A673 (cell line): ENCODE measurements at regions not wholly inside any gene's neighbourhood (a gene's known extent, or its start where the extent isn't known, plus 50 kb on each side); places are given as distances from the start of the nearest gene placed in this dataset.

Experiments
- BruUV-seq: library from RNA; stranded (reverse); fragments of 400-500 nt; replicated peaks from 2 replicates; lab custom pipeline; 2021; lab: Mats Ljungman, UMichigan
- CTCF ChIA-PET: fragments of 300-600 bp; sonication (Branson Sonifier 250); formaldehyde crosslinking; loops from one replicate; lab custom pipeline; 2022; ENCODE audit warnings: antibody characterized with exemption; lab: Charles Lee
- POLR2A ChIA-PET: fragments of 300-600 bp; sonication (Branson Sonifier 250); formaldehyde crosslinking; loops from one replicate; lab custom pipeline; 2022; ENCODE audit warnings: antibody characterized with exemption; ENCODE audit not compliant: low non-redundant PET; lab: Charles Lee
- DNase-seq: peaks from one replicate; pipeline ENCODE4 v3.0.0-alpha.2; 2015; ENCODE audit warnings: low spot score
- H3K27ac ChIP-seq: fragments of 200-600 bp; sonication (generic); 2 replicates; pipeline ENCODE4 v1.5.1; 2016; ENCODE audit warnings: mixed run types, low read depth, mild to moderate bottlenecking, mixed read lengths, antibody characterized with exemption, low read length; ENCODE audit not compliant: poor library complexity, severe bottlenecking
- H3K27me3 ChIP-seq: fragments of 200-600 bp; sonication (generic); replicated peaks from 2 replicates; pipeline ENCODE4 v1.6.1; 2017; ENCODE audit warnings: mixed run types, low read depth, mild to moderate bottlenecking, mixed read lengths, antibody characterized with exemption, low read length; ENCODE audit not compliant: insufficient read depth, poor library complexity
- H3K36me3 ChIP-seq: fragments of 200-600 bp; sonication (generic); 2 replicates; pipeline ENCODE4 v1.6.1; 2016; ENCODE audit warnings: mixed run types, mild to moderate bottlenecking, mixed read lengths, antibody characterized with exemption, low read length; ENCODE audit not compliant: insufficient read depth, poor library complexity, severe bottlenecking
- H3K4me1 ChIP-seq: fragments of 200-600 bp; sonication (generic); 2 replicates; pipeline ENCODE4 v1.6.1; 2017; ENCODE audit warnings: mixed run types, mild to moderate bottlenecking, mixed read lengths, antibody characterized with exemption, low read length; ENCODE audit not compliant: insufficient read depth, poor library complexity, severe bottlenecking
- H3K4me3 ChIP-seq: fragments of 200-600 bp; sonication (generic); 2 replicates; pipeline ENCODE4 v1.5.1; 2016; ENCODE audit warnings: low read depth, mixed run types, mild to moderate bottlenecking, mixed read lengths, low read length; ENCODE audit not compliant: poor library complexity, severe bottlenecking
- H3K9me3 ChIP-seq: fragments of 200-600 bp; sonication (generic); 2 replicates; pipeline ENCODE4 v1.6.1; 2016; ENCODE audit warnings: mixed run types, low read depth, mild to moderate bottlenecking, mixed read lengths, antibody characterized with exemption, low read length; ENCODE audit not compliant: poor library complexity, severe bottlenecking
- CTCF ChIP-seq: fragments of 300-800, 200-600 bp; sonication (generic); conservative IDR thresholded peaks from 2 replicates; pipeline ENCODE4 v1.5.1; 2017; ENCODE audit warnings: low read depth, mild to moderate bottlenecking, antibody characterized with exemption, low read length, moderate library complexity, mixed read lengths
- EZH2 ChIP-seq: fragments of 200-600 bp; sonication (generic); IDR thresholded peaks from 2 replicates; pipeline ENCODE4 v1.6.1; 2017; ENCODE audit warnings: borderline replicate concordance, low read depth, mild to moderate bottlenecking, mixed read lengths, antibody characterized with exemption, low read length; ENCODE audit not compliant: poor library complexity, severe bottlenecking
- intact Hi-C: fragments of 100-400 bp; cut with micrococcal nuclease; formaldehyde crosslinking; loops from one replicate; pipeline ENCODE4 v1.10.0; 2022; ENCODE audit not compliant: unreplicated experiment

DNA sequence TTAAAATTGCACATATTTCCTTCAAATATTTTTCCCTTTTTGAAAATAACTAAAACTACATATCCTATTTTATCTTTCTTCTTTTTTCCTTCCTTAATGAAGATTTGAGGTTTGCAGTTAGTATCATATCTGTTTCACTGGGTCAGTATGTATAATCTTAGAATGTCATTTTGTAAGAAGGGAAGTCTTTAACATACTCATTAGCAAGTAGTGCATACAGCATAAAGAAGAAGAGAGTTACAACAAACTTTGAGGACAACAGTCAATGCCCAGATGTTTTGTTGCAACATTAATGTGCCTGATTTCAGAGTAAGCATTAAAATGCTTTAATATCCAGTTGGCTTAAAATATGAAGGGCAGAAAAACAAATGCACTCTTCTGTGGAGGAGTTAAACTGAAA is 176.9 kb upstream of the FBXO33 start:
- Histone ChIP-seq H3K4me3 (no peak overlapping the region), H3K4me1 (no peaks in the 10 kb centered on the region), H3K27ac (no peak overlapping the region), H3K36me3 (no peaks in the 10 kb centered on the region), H3K9me3 (no peaks in the 10 kb centered on the region), H3K27me3 (no peaks in the 10 kb centered on the region)
- CTCF ChIA-PET: no interaction called here
- intact Hi-C loops: no loop called here
- DNase-seq: no peak
- BruUV-seq: no TSS peak
- POLR2A ChIA-PET: no interaction called here
- no peak for TF ChIP-seq CTCF

DNA sequence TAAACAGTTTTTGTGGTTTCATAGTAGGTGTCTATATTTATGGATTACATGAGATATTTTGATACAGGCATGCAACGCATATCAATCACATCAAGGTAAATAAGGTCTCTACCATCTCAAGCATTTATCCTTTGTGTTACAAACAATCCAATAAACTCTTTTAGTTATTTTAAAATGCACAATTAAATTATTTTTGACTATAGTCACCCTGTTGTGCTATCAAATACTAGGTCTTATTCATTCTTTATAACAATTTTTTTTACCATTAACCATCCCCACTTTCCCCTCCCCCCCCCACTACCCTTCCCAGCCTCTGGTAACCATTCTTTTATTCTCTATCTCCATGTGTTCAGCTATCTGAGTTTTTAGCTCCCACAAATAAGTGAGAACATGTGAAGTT is 175.7 kb upstream of the FBXO33 start:
- Histone ChIP-seq H3K36me3 (no peaks in the 10 kb centered on the region), H3K9me3 (no peaks in the 10 kb centered on the region), H3K4me1 (no peaks in the 10 kb centered on the region), H3K4me3 (no peak overlapping the region), H3K27ac (no peak overlapping the region), H3K27me3 (no peaks in the 10 kb centered on the region)
- DNase-seq: no peak
- no TSS peak for BruUV-seq
- TF ChIP-seq CTCF (no peak), EZH2 (no peak)
- ChIA-PET CTCF (no interaction called here), POLR2A (no interaction called here)
- intact Hi-C loops: no loop called here

DNA sequence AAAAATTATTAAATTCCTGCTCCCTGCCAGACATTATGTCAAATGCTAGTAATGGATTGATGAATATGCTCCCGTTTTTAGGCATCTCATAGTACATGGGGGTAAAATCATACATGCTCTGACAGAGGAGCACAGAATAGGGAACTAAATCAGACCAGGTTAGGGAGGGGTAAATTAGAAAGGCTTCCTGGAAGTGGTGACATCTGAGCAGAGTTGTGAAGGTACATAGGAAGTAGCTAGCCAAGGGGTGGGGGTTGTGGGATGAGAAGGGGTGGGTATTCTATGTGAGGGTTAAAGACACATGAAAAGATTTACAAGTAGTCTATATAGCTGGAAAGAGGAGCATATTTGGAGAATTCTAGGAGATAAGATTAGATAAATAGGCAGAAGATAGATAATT is 171.7 kb upstream of the FBXO33 start:
- Histone ChIP-seq H3K4me3 (no peak overlapping the region), H3K9me3 (no peaks in the 10 kb centered on the region), H3K27me3 (no peaks in the 10 kb centered on the region), H3K27ac (no peak overlapping the region), H3K4me1 (no peaks in the 10 kb centered on the region), H3K36me3 (no peaks in the 10 kb centered on the region)
- no TSS peak for BruUV-seq
- DNase-seq: no peak
- TF ChIP-seq CTCF: no peak
- TF ChIP-seq EZH2: no peak
- intact Hi-C loops: no loop called here
- ChIA-PET CTCF (no interaction called here), POLR2A (no interaction called here)
